Parathyroid adenoma (tissue), 2 donors: ENCODE measurements at regions not wholly inside any gene's neighbourhood (a gene's known extent, or its start where the extent isn't known, plus 50 kb on each side); places are given as distances from the start of the nearest gene placed in this dataset.

ENCODE experiments used
- H2AFZ ChIP-seq: fragments of 300-600 bp; sonication (generic); one replicate; pipeline ENCODE4 v1.7.0; 2017; ENCODE audit warnings: antibody characterized with exemption, mild to moderate bottlenecking
- H3K27ac ChIP-seq: fragments of 300-600 bp; sonication (generic); one replicate; pipeline ENCODE4 v1.7.0; 2017
- H3K27me3 ChIP-seq: fragments of 300-600 bp; sonication (generic); one replicate; pipeline ENCODE4 v1.7.0; 2017; ENCODE audit warnings: low read length; ENCODE audit not compliant: control insufficient read depth, insufficient read depth
- H3K36me3 ChIP-seq: fragments of 300-600 bp; sonication (generic); one replicate; pipeline ENCODE4 v1.7.0; 2017; ENCODE audit warnings: low read length; ENCODE audit not compliant: control insufficient read depth, insufficient read depth
- H3K4me1 ChIP-seq: fragments of 300-600 bp; sonication (generic); one replicate; pipeline ENCODE4 v1.7.0; 2017; ENCODE audit warnings: control low read depth
- H3K4me2 ChIP-seq: fragments of 300-600 bp; sonication (generic); one replicate; pipeline ENCODE4 v1.7.0; 2017; ENCODE audit warnings: low read length
- H3K4me3 ChIP-seq: fragments of 300-600 bp; sonication (generic); one replicate; pipeline ENCODE4 v1.7.0; 2017; ENCODE audit warnings: low read depth, low read length
- H3K79me2 ChIP-seq: fragments of 300-600 bp; sonication (generic); one replicate; pipeline ENCODE4 v1.7.0; 2017; ENCODE audit warnings: control low read depth
- H3K9ac ChIP-seq: fragments of 300-600 bp; sonication (generic); one replicate; pipeline ENCODE4 v1.7.0; 2017; ENCODE audit warnings: mild to moderate bottlenecking
- H3K9me3 ChIP-seq: fragments of 300-600 bp; sonication (generic); one replicate; pipeline ENCODE4 v1.7.0; 2017; ENCODE audit warnings: low read length; ENCODE audit not compliant: control insufficient read depth
- CTCF ChIP-seq: fragments of 300-600 bp; sonication (generic); IDR thresholded peaks from one replicate; pipeline ENCODE4 v1.7.0; 2017; ENCODE audit warnings: antibody characterized with exemption, mild to moderate bottlenecking
- donor health status: primary hyperparathyroidism.

GRCh38 chr4:173852775-173853174, 322.7 kb upstream of the HAND2 start:
- Histone ChIP-seq H3K4me1 (no peaks in the 10 kb centered on the region), H3K27ac (no peak overlapping the region), H3K79me2 (no peaks in the 10 kb centered on the region), H3K9me3 (no peaks in the 10 kb centered on the region), H3K9ac (no peak overlapping the region), H3K4me3 (no peak overlapping the region), H3K27me3 (no peaks in the 10 kb centered on the region), H3K36me3 (no peaks in the 10 kb centered on the region), H2AFZ (no peak overlapping the region), H3K4me2 (no peak overlapping the region)
- no peak for TF ChIP-seq CTCF

DNA sequence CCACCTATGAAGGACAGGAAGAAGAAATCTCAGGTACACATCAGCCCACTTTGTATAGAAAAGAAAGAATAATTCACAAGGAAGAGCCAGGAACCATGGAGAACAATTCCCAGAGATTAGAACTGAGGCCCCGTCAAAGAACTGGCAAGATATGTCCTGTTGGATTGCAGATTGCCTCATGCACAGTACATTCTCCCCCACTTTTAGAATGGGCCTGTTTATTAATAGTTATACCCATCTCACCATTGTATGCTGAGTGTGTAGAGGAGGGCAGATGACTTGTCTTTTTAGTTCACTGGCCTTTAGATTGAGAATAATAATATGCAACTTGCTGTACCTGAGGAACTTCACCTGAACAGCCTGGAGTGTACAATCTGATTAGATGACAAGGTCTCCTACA, 315.6 kb upstream of the HAND2 start:
- Histone ChIP-seq H3K9ac (no peak overlapping the region), H2AFZ (no peak overlapping the region), H3K4me2 (no peak overlapping the region), H3K4me3 (no peak overlapping the region), H3K9me3 (no peaks in the 10 kb centered on the region), H3K27me3 (no peaks in the 10 kb centered on the region), H3K79me2 (no peaks in the 10 kb centered on the region), H3K4me1 (no peaks in the 10 kb centered on the region), H3K36me3 (no peaks in the 10 kb centered on the region), H3K27ac (no peak overlapping the region)
- no peak for TF ChIP-seq CTCF

DNA sequence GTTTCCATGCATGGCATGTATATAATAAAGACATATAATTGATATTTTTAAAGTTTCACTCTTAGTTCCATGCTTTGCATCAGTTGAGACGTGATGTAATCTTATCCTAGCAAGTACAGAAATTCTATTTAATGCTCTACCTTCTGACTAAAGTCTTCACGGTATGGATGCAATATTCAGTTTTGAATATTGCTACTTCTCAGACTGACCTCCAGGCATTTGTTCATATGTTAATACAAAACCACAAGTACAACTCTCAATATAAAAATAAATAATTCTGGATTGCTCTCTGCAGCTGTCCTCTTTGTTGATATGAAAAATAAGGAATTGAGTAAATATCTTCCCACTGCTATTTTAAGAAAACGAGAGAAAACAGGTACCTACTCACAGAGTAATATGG, 309.8 kb upstream of the HAND2 start:
- Histone ChIP-seq H3K36me3 (no peaks in the 10 kb centered on the region), H3K9me3 (no peaks in the 10 kb centered on the region), H3K79me2 (no peaks in the 10 kb centered on the region), H3K27me3 (no peaks in the 10 kb centered on the region), H3K4me1 (no peaks in the 10 kb centered on the region), H2AFZ (no peak overlapping the region), H3K4me3 (no peak overlapping the region), H3K27ac (no peak overlapping the region), H3K4me2 (no peak overlapping the region), H3K9ac (no peak overlapping the region)
- TF ChIP-seq CTCF: no peak

GRCh38 chr4:173837517-173837916, 307.5 kb upstream of the HAND2 start:
- Histone ChIP-seq H3K79me2 (no peaks in the 10 kb centered on the region), H3K9ac (no peak overlapping the region), H3K27me3 (no peaks in the 10 kb centered on the region), H3K4me3 (no peak overlapping the region), H3K4me1 (no peaks in the 10 kb centered on the region), H3K9me3 (no peaks in the 10 kb centered on the region), H3K27ac (no peak overlapping the region), H3K36me3 (no peaks in the 10 kb centered on the region), H3K4me2 (no peak overlapping the region), H2AFZ (no peak overlapping the region)
- TF ChIP-seq CTCF: no peak

- Histone ChIP-seq H3K27me3 (no peaks in the 10 kb centered on the region), H3K79me2 (no peaks in the 10 kb centered on the region), H3K4me3 (no peak overlapping the region), H3K4me2 (no peak overlapping the region), H3K27ac (no peak overlapping the region), H3K36me3 (no peaks in the 10 kb centered on the region), H3K9me3 (no peaks in the 10 kb centered on the region), H3K9ac (no peak overlapping the region), H3K4me1 (no peaks in the 10 kb centered on the region), H2AFZ (no peak overlapping the region)
- TF ChIP-seq CTCF: no peak
Observed at GRCh38 chr4:173835903-173836302, 305.9 kb upstream of the HAND2 start.
